ENCODE measurements at regions not wholly inside any gene's neighbourhood (a gene's known extent, or its start where the extent isn't known, plus 50 kb on each side); places are given as distances from the start of the nearest gene placed in this dataset.

DNA sequence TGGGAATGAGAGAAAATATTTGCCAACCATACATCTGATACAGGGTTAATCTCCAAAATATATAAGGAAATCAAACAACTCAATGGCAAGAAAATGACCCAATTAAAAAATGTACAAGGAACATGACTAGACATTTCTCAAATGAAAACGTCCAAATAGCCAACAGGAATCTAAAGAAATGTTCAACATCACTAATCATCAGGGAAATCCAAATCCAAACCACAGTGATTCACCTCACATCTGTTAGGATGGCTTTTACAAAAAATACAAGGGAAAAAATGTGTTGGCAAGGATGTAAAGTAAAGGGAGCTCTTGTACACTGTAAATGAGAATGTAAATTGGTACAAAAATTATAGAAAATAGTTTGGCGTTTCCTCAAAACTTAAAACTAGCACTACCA is 54.7 kb upstream of the ZRANB2 start:
- Histone ChIP-seq H3K4me1 (ENCODE audit: control insufficient read depth, low read length) (no peaks in the 10 kb centered on the region), H3K4me3 (ENCODE audit: low read length) (no peak overlapping the region), H3K27ac (ENCODE audit: low read depth, low read length) (no peak overlapping the region), H3K27me3 (ENCODE audit: control insufficient read depth, low read length) (no peaks in the 10 kb centered on the region), H3K79me2 (ENCODE audit: control insufficient read depth, low read length) (no peaks in the 10 kb centered on the region), H3K4me2 (ENCODE audit: low read length) (no peak overlapping the region), H3K36me3 (ENCODE audit: control insufficient read depth, low read length) (no peaks in the 10 kb centered on the region), H3K9me2 (replicated peaks; ENCODE audit: control insufficient read depth, low read length) (no peaks in the 10 kb centered on the region), H4K20me1 (ENCODE audit: control insufficient read depth, insufficient read depth, low read depth, low read length) (no peaks in the 10 kb centered on the region), H3F3A (ENCODE audit: control insufficient read depth, insufficient read depth) (no peaks in the 10 kb centered on the region), H3K9me3 (ENCODE audit: control insufficient read depth, insufficient read depth, low read length) (no peaks in the 10 kb centered on the region)
- no peak for TF ChIP-seq EZH2phosphoT487 (IDR thresholded peaks at IDR 0.05; ENCODE audit: borderline replicate concordance, low read length)
- TF ChIP-seq, protein P1, sequence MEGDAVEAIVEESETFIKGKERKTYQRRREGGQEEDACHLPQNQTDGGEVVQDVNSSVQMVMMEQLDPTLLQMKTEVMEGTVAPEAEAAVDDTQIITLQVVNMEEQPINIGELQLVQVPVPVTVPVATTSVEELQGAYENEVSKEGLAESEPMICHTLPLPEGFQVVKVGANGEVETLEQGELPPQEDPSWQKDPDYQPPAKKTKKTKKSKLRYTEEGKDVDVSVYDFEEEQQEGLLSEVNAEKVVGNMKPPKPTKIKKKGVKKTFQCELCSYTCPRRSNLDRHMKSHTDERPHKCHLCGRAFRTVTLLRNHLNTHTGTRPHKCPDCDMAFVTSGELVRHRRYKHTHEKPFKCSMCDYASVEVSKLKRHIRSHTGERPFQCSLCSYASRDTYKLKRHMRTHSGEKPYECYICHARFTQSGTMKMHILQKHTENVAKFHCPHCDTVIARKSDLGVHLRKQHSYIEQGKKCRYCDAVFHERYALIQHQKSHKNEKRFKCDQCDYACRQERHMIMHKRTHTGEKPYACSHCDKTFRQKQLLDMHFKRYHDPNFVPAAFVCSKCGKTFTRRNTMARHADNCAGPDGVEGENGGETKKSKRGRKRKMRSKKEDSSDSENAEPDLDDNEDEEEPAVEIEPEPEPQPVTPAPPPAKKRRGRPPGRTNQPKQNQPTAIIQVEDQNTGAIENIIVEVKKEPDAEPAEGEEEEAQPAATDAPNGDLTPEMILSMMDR (IDR thresholded peaks at IDR 0.05; ENCODE audit: low read depth, low read length, poor library complexity, severe bottlenecking), result no peak
